ENCODE measurements at regions not wholly inside any gene's neighbourhood (a gene's known extent, or its start where the extent isn't known, plus 50 kb on each side); places are given as distances from the start of the nearest gene placed in this dataset.
"Not testable (repeated sequence)": the region's sequence is repeated elsewhere in the genome, so short reads cannot be mapped to it uniquely, and the experiment has no call there.

GRCh38 chr13:53301449-53301848, 272.8 kb downstream of the OLFM4 start:
- no peak for DNase-seq

GRCh38 chr13:53305419-53305818, 276.8 kb downstream of the OLFM4 start:
- not testable (repeated sequence) for DNase-seq

- no peak for DNase-seq
These were observed 282.2 kb downstream of the OLFM4 start for GRCh38 chr13:53310786-53311185.

- DNase-seq, result no peak
These were observed 282.9 kb downstream of the OLFM4 start for GRCh38 chr13:53311561-53311960.

GRCh38 chr13:53321296-53321801, 292.7 kb downstream of the OLFM4 start:
- DNase-seq, result no peak

GRCh38 chr13:53324656-53325055, 296.0 kb downstream of the OLFM4 start:
- DNase-seq, result no peak

GRCh38 chr13:53326716-53327115, 298.1 kb downstream of the OLFM4 start:
- DNase-seq, result no peak

- DNase-seq, result no peak
These were observed 299.2 kb downstream of the OLFM4 start for GRCh38 chr13:53327680-53328315.

- DNase-seq, result no peak
These were observed 308.0 kb downstream of the OLFM4 start for GRCh38 chr13:53336441-53337160.

GRCh38 chr13:53338760-53339159, 310.1 kb downstream of the OLFM4 start:
- no peak for DNase-seq

GRCh38 chr13:53340505-53341143, 312.0 kb downstream of the OLFM4 start:
- DNase-seq, result no peak

- DNase-seq, result no peak
These were observed 312.5 kb downstream of the OLFM4 start for GRCh38 chr13:53341144-53341510.

- DNase-seq, result no peak
These were observed 314.2 kb downstream of the OLFM4 start for GRCh38 chr13:53342623-53343360.

GRCh38 chr13:53343361-53343744, 314.7 kb downstream of the OLFM4 start:
- DNase-seq, result no peak

- DNase-seq, result no peak
These were observed 322.4 kb downstream of the OLFM4 start for GRCh38 chr13:53351021-53351420.

GRCh38 chr13:53357582-53357981, 329.0 kb downstream of the OLFM4 start:
- DNase-seq, result no peak

- no peak for DNase-seq
These were observed 340.3 kb downstream of the OLFM4 start for GRCh38 chr13:53368948-53369347.

GRCh38 chr13:53379485-53379884, 350.9 kb downstream of the OLFM4 start:
- no peak for DNase-seq

GRCh38 chr13:53382008-53382407, 353.4 kb downstream of the OLFM4 start:
- DNase-seq, result no peak

GRCh38 chr13:53398051-53398450, 369.4 kb downstream of the OLFM4 start:
- DNase-seq, result no peak

- no peak for DNase-seq
These were observed 377.0 kb downstream of the OLFM4 start for GRCh38 chr13:53405616-53406015.

GRCh38 chr13:53408306-53408705, 379.7 kb downstream of the OLFM4 start:
- DNase-seq, result no peak

GRCh38 chr13:53408847-53409568, 380.4 kb downstream of the OLFM4 start:
- DNase-seq, result no peak
